ENCODE measurements at regions not wholly inside any gene's neighbourhood (a gene's known extent, or its start where the extent isn't known, plus 50 kb on each side); places are given as distances from the start of the nearest gene placed in this dataset.

DNA sequence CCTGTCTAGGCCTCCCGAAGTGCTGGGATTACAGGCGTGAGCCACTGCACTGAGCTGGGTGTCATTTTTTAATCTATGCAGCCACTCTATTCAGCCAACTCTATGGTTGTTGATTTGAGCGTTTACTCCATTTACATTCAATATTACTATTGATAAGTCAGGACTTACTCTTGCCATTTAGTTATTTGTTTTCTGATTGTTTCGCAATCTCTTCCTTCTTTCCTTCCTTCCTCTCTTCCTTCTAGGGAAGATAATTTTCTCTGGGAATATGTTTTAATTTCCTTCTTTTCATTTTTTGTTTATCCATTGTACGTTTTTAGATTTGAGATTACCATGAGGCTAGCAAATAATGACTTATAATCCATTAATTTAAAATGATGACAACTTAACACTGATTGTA lies 2056.0 kb downstream of the OLFM4 start:
- TF ChIP-seq POLR2A (IDR thresholded peaks at IDR 0.05; ENCODE audit: low read depth, low read length) = no peak
- TF ChIP-seq, protein P1, sequence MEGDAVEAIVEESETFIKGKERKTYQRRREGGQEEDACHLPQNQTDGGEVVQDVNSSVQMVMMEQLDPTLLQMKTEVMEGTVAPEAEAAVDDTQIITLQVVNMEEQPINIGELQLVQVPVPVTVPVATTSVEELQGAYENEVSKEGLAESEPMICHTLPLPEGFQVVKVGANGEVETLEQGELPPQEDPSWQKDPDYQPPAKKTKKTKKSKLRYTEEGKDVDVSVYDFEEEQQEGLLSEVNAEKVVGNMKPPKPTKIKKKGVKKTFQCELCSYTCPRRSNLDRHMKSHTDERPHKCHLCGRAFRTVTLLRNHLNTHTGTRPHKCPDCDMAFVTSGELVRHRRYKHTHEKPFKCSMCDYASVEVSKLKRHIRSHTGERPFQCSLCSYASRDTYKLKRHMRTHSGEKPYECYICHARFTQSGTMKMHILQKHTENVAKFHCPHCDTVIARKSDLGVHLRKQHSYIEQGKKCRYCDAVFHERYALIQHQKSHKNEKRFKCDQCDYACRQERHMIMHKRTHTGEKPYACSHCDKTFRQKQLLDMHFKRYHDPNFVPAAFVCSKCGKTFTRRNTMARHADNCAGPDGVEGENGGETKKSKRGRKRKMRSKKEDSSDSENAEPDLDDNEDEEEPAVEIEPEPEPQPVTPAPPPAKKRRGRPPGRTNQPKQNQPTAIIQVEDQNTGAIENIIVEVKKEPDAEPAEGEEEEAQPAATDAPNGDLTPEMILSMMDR (IDR thresholded peaks at IDR 0.05; ENCODE audit: extremely low read depth in 1 of 2, insufficient read depth in 1 of 2, low read depth in 1 of 2, low read length in 2 of 2) = no peak
